ENCODE measurements at regions not wholly inside any gene's neighbourhood (a gene's known extent, or its start where the extent isn't known, plus 50 kb on each side); places are given as distances from the start of the nearest gene placed in this dataset.

- H3K27me3 ChIP-seq: no peaks in the 10 kb centered on the region
- intact Hi-C loops (cut with DNase I): no loop called here
- WGBS, 4 donors: 91 to 95% (median 91%) methylated on average over 12 of the region's 12 CpGs
These were observed 417.3 kb upstream of the ARID1B start for GRCh38 chr6:156359912-156360311.

GRCh38 chr6:156352861-156353260 is 424.3 kb upstream of the ARID1B start:
- TF ChIP-seq CTCF (IDR thresholded peaks at IDR 0.05) (no peak), POLR2A (IDR thresholded peaks at IDR 0.05) (no peak)
- intact Hi-C loops (cut with DNase I): no loop called here

More at GRCh38 chr6:156359912-156360311, 417.3 kb upstream of the ARID1B start:
- no peak for TF ChIP-seq POLR2A (IDR thresholded peaks at IDR 0.05)
- TF ChIP-seq CTCF (IDR thresholded peaks at IDR 0.05): no peak
- Histone ChIP-seq H3K4me3 (no peak overlapping the region), H3K36me3 (replicated peaks in 1 of 2) (no peaks in the 10 kb centered on the region), H3K27ac (no peak overlapping the region), H3K4me1 (replicated peaks in 1 of 2) (no peaks in the 10 kb centered on the region), H3K9me3 (replicated peaks in 1 of 3) (no peaks in the 10 kb centered on the region)
- no peak for DNase-seq

GRCh38 chr6:156351346-156351966 is 425.7 kb upstream of the ARID1B start:
- Histone ChIP-seq H3K9me3 (replicated peaks in 1 of 3) (no peaks in the 10 kb centered on the region), H3K4me1 (replicated peaks in 1 of 2) (no peaks in the 10 kb centered on the region), H3K4me3 (no peak overlapping the region), H3K27ac (no peak overlapping the region), H3K27me3 (no peaks in the 10 kb centered on the region), H3K36me3 (replicated peaks in 1 of 2) (no peaks in the 10 kb centered on the region)
- DNase-seq: no peak
- TF ChIP-seq CTCF (IDR thresholded peaks at IDR 0.05) (no peak), POLR2A (IDR thresholded peaks at IDR 0.05) (no peak)
- intact Hi-C loops (cut with DNase I): no loop called here
- 78 to 92% (median 85%) methylated on average over 6 of the region's 6 CpGs for WGBS, 4 donors

More at GRCh38 chr6:156352861-156353260, 424.3 kb upstream of the ARID1B start:
- no peaks in the 10 kb centered on the region for H3K4me1 ChIP-seq (replicated peaks in 1 of 2)
- no peaks in the 10 kb centered on the region for H3K9me3 ChIP-seq (replicated peaks in 1 of 3)
- H3K4me3 ChIP-seq: no peak overlapping the region
- no peaks in the 10 kb centered on the region for H3K36me3 ChIP-seq (replicated peaks in 1 of 2)
- no peaks in the 10 kb centered on the region for H3K27me3 ChIP-seq
- H3K27ac ChIP-seq: no peak overlapping the region
- no peak for DNase-seq

- H3K27me3 ChIP-seq: no peaks in the 10 kb centered on the region
- TF ChIP-seq CTCF (IDR thresholded peaks at IDR 0.05) (no peak), POLR2A (IDR thresholded peaks at IDR 0.05) (no peak)
- H3K9me3 ChIP-seq (replicated peaks in 1 of 3): no peaks in the 10 kb centered on the region
- no peak for DNase-seq
- intact Hi-C loops (cut with DNase I): no loop called here
- no peaks in the 10 kb centered on the region for H3K36me3 ChIP-seq (replicated peaks in 1 of 2)
- no peak overlapping the region for H3K4me3 ChIP-seq
- no peaks in the 10 kb centered on the region for H3K4me1 ChIP-seq (replicated peaks in 1 of 2)
- WGBS, 4 donors: 71 to 81% (median 77%) methylated on average over 4 of the region's 4 CpGs
- H3K27ac ChIP-seq: no peak overlapping the region
These were observed 426.8 kb upstream of the ARID1B start for GRCh38 chr6:156350337-156350736.
